Mesenchymal stem cell (in vitro differentiated cells and primary cell): ENCODE measurements at regions not wholly inside any gene's neighbourhood (a gene's known extent, or its start where the extent isn't known, plus 50 kb on each side); places are given as distances from the start of the nearest gene placed in this dataset.

Experiments used
- DNase-seq: peaks from one replicate; pipeline ENCODE4 v3.0.0-alpha.2; 2013
- H2AFZ ChIP-seq: one replicate; pipeline ENCODE4 v1.6.1; 2013; ENCODE audit warnings: low read depth, mild to moderate bottlenecking, control low read depth, inconsistent platforms, low read length, moderate library complexity
- H2AK5ac ChIP-seq: 2 replicates; pipeline ENCODE4 v1.6.1; 2013; ENCODE audit warnings: low read length, moderate library complexity, mild to moderate bottlenecking, inconsistent platforms; ENCODE audit not compliant: severe bottlenecking
- H2BK120ac ChIP-seq: one replicate; pipeline ENCODE4 v1.6.1; 2013; ENCODE audit warnings: low read depth, mild to moderate bottlenecking, inconsistent platforms, low read length, moderate library complexity
- H2BK12ac ChIP-seq, 2 experiments: one replicate each; pipeline ENCODE4 v1.6.1; 2013; ENCODE audit warnings: inconsistent platforms in 2 of 2, low read length in 2 of 2, mild to moderate bottlenecking in 2 of 2, moderate library complexity in 2 of 2, control low read depth in 1 of 2
- H2BK15ac ChIP-seq: one replicate; pipeline ENCODE4 v1.6.1; 2013; ENCODE audit warnings: mild to moderate bottlenecking, low read depth, inconsistent platforms; ENCODE audit not compliant: poor library complexity, severe bottlenecking
- H2BK5ac ChIP-seq: 2 replicates; pipeline ENCODE4 v1.6.1; 2013; ENCODE audit warnings: low read depth, mild to moderate bottlenecking, low read length, control low read depth, inconsistent platforms; ENCODE audit not compliant: poor library complexity, severe bottlenecking
- H3K14ac ChIP-seq, 2 experiments: one replicate each; pipeline ENCODE4 v1.6.1; 2013; ENCODE audit warnings: inconsistent platforms in 2 of 2, low read length in 2 of 2, control low read depth in 1 of 2, mild to moderate bottlenecking in 1 of 2, moderate library complexity in 1 of 2
- H3K18ac ChIP-seq, 2 experiments: one replicate each; pipeline ENCODE4 v1.6.1; 2013; ENCODE audit warnings: inconsistent platforms in 2 of 2, low read length in 2 of 2, control low read depth in 1 of 2, low read depth in 1 of 2, mild to moderate bottlenecking in 1 of 2
- H3K23ac ChIP-seq, 2 experiments: one replicate each; pipeline ENCODE4 v1.6.1; 2013; ENCODE audit warnings: inconsistent platforms in 2 of 2, low read length in 2 of 2, mild to moderate bottlenecking in 2 of 2, moderate library complexity in 2 of 2, control low read depth in 1 of 2
- H3K27ac ChIP-seq: 2 replicates; pipeline ENCODE4 v1.5.1; 2013; ENCODE audit warnings: mild to moderate bottlenecking, moderate library complexity, low read length, control low read depth, inconsistent platforms; ENCODE audit not compliant: poor library complexity, severe bottlenecking
- H3K27me3 ChIP-seq, 2 experiments: 2 replicates each; pipeline versions ENCODE4 v1.6.1 to v1.7.0; 2013; ENCODE audit warnings: low read length in 2 of 2, mild to moderate bottlenecking in 2 of 2, moderate library complexity in 2 of 2, control low read depth in 1 of 2, inconsistent platforms in 1 of 2; ENCODE audit not compliant: control insufficient read depth in 1 of 2, insufficient read depth in 1 of 2
- H3K36me3 ChIP-seq, 2 experiments: 2 replicates each; pipeline versions ENCODE4 v1.6.1 to v1.7.0; 2013; ENCODE audit warnings: low read length in 2 of 2, control low read depth in 1 of 2, inconsistent platforms in 1 of 2, low read depth in 1 of 2, mild to moderate bottlenecking in 1 of 2; ENCODE audit not compliant: insufficient read depth in 2 of 2, control insufficient read depth in 1 of 2
- H3K4ac ChIP-seq, 2 experiments: one replicate each; pipeline ENCODE4 v1.6.1; 2013; ENCODE audit warnings: inconsistent platforms in 2 of 2, low read length in 2 of 2, mild to moderate bottlenecking in 2 of 2, moderate library complexity in 2 of 2, control low read depth in 1 of 2, low read depth in 1 of 2
- H3K4me1 ChIP-seq: 2 replicates; pipeline ENCODE4 v1.6.1; 2013; ENCODE audit warnings: low read depth, low read length, control low read depth; ENCODE audit not compliant: control insufficient read depth, insufficient read depth
- H3K4me2 ChIP-seq: 2 replicates; pipeline ENCODE4 v1.6.1; 2013; ENCODE audit warnings: low read length, mild to moderate bottlenecking, inconsistent platforms; ENCODE audit not compliant: poor library complexity, severe bottlenecking
- H3K4me3 ChIP-seq, 2 experiments: 2 replicates each; pipeline versions ENCODE4 v1.5.1 to v1.7.0; 2013; ENCODE audit warnings: low read length in 2 of 2, mild to moderate bottlenecking in 2 of 2, control low read depth in 1 of 2, low read depth in 1 of 2; ENCODE audit not compliant: insufficient read depth in 1 of 2
- H3K79me1 ChIP-seq: replicated peaks from 2 replicates; pipeline ENCODE4 v1.6.1; 2013; ENCODE audit warnings: mild to moderate bottlenecking, control low read depth, low read length, inconsistent platforms; ENCODE audit not compliant: poor library complexity, severe bottlenecking
- H3K9ac ChIP-seq: 2 replicates; pipeline ENCODE4 v1.7.0; 2013; ENCODE audit warnings: mild to moderate bottlenecking, low read length, moderate library complexity
- H3K9me3 ChIP-seq: 2 replicates; pipeline ENCODE4 v1.7.0; 2013; ENCODE audit warnings: mild to moderate bottlenecking, low read length; ENCODE audit not compliant: control insufficient read depth
- H4K8ac ChIP-seq: one replicate; pipeline ENCODE4 v1.6.1; 2013; ENCODE audit warnings: inconsistent platforms, mild to moderate bottlenecking, low read length, moderate library complexity
- H4K91ac ChIP-seq: one replicate; pipeline ENCODE4 v1.6.1; 2013; ENCODE audit warnings: mild to moderate bottlenecking, low read length, inconsistent platforms
- WGBS: methylation state at CpG from one replicate; pipeline ENCODE4 v1.1.7; 2013; ENCODE audit warnings: mixed read lengths; 5-methylcytosine and 5-hydroxymethylcytosine counted together

DNA sequence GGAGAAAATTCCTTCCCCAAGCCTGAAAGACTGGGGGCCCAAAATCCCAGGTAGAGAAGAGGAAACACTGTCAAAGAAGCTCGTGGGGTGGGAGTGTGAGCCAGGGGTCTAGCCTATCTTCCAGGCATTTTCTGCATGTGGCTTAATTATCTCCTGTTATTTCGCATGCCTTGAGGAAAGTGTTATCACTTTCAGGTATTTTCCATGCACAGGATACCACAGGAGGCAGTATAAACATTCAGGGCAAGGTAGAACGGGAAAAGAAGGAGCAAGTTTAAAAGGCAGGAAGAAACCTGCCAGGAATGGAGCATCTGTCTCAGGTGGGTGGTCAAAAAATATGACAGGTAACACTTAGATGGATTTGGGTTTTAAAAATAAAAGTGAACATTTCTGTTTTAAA is 575.3 kb upstream of the ZNF385D start:
- H2BK15ac ChIP-seq, result no peak overlapping the region
- H3K4ac ChIP-seq, result no peak overlapping the region
- no peak overlapping the region for H2BK120ac ChIP-seq
- H3K27me3 ChIP-seq, result no peaks in the 10 kb centered on the region
- H3K14ac ChIP-seq, result no peak overlapping the region
- no peak overlapping the region for H3K9ac ChIP-seq
- no peaks in the 10 kb centered on the region for H3K36me3 ChIP-seq
- WGBS, result 71% methylated on average over 3 of the region's 3 CpGs
- H2BK5ac ChIP-seq, result no peak overlapping the region
- H3K4me2 ChIP-seq, result no peak overlapping the region
- no peak overlapping the region for H3K4me3 ChIP-seq
- no peak overlapping the region for H2AK5ac ChIP-seq
- H2AFZ ChIP-seq, result no peak overlapping the region
- H3K18ac ChIP-seq, result no peak overlapping the region
- H4K91ac ChIP-seq, result no peak overlapping the region
- H3K23ac ChIP-seq, result no peak overlapping the region
- no peak for DNase-seq
- no peaks in the 10 kb centered on the region for H3K4me1 ChIP-seq
- H2BK12ac ChIP-seq, result no peak overlapping the region
- no peaks in the 10 kb centered on the region for H3K9me3 ChIP-seq
- H3K79me1 ChIP-seq, result no peaks in the 10 kb centered on the region
- no peak overlapping the region for H3K27ac ChIP-seq
- H4K8ac ChIP-seq, result no peak overlapping the region

DNA sequence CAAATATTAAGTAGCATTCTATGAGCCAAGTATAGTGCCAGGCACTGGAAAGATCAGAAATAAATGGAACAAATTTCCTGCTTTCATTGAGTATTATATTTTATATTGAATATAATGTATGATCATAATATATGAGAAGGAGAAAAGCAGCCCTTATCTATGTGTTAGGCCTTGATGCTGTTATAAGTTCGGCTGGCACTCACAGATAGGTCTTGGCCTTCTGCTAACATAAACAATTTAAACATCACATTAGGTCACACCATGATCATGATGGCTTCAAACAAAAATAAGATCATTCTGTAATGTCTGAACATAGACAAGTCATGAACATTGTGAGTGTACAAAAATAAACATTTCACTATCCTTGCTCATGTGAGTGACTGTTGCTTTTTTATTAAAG is 584.0 kb upstream of the ZNF385D start:
- Histone ChIP-seq H3K18ac (no peak overlapping the region), H3K4me1 (no peaks in the 10 kb centered on the region), H3K79me1 (no peaks in the 10 kb centered on the region), H3K4ac (no peak overlapping the region), H2BK5ac (no peak overlapping the region), H3K9me3 (no peaks in the 10 kb centered on the region), H3K4me2 (no peak overlapping the region), H3K36me3 (no peaks in the 10 kb centered on the region), H3K4me3 (no peak overlapping the region), H2BK12ac (no peak overlapping the region), H4K91ac (no peak overlapping the region), H3K9ac (no peak overlapping the region), H3K23ac (no peak overlapping the region), H2AFZ (no peak overlapping the region), H2BK120ac (no peak overlapping the region), H2BK15ac (no peak overlapping the region), H3K14ac (no peak overlapping the region), H3K27ac (no peak overlapping the region), H2AK5ac (no peak overlapping the region), H4K8ac (no peak overlapping the region), H3K27me3 (no peaks in the 10 kb centered on the region)
- WGBS, result 63% methylated on average over 1 of the region's 1 CpG
- no peak for DNase-seq

GRCh38 chr3:22349215-22349851 is 598.3 kb upstream of the ZNF385D start:
- Histone ChIP-seq H3K4me1 (no peaks in the 10 kb centered on the region), H3K18ac (no peak overlapping the region), H3K27ac (no peak overlapping the region), H3K4me3 (no peak overlapping the region), H3K9ac (no peak overlapping the region), H3K9me3 (no peaks in the 10 kb centered on the region), H3K27me3 (no peaks in the 10 kb centered on the region), H3K23ac (no peak overlapping the region), H3K79me1 (no peaks in the 10 kb centered on the region), H2AFZ (no peak overlapping the region), H2AK5ac (no peak overlapping the region), H2BK15ac (no peak overlapping the region), H4K8ac (no peak overlapping the region), H2BK120ac (no peak overlapping the region), H3K4ac (no peak overlapping the region), H2BK5ac (no peak overlapping the region), H3K4me2 (no peak overlapping the region), H4K91ac (no peak overlapping the region), H3K14ac (no peak overlapping the region), H3K36me3 (no peaks in the 10 kb centered on the region), H2BK12ac (no peak overlapping the region)
- DNase-seq, result no peak
- WGBS, result 100% methylated on average over 2 of the region's 3 CpGs

- Histone ChIP-seq H4K8ac (no peak overlapping the region), H3K27ac (no peak overlapping the region), H3K36me3 (no peaks in the 10 kb centered on the region), H3K27me3 (no peaks in the 10 kb centered on the region), H2AK5ac (no peak overlapping the region), H2BK12ac (no peak overlapping the region), H2BK120ac (no peak overlapping the region), H3K23ac (no peak overlapping the region), H2BK15ac (no peak overlapping the region), H3K4me2 (no peak overlapping the region), H3K9me3 (no peaks in the 10 kb centered on the region), H3K14ac (no peak overlapping the region), H3K4ac (no peak overlapping the region), H3K4me1 (no peaks in the 10 kb centered on the region), H2AFZ (no peak overlapping the region), H3K9ac (no peak overlapping the region), H3K79me1 (no peaks in the 10 kb centered on the region), H3K18ac (no peak overlapping the region), H3K4me3 (no peak overlapping the region), H4K91ac (no peak overlapping the region), H2BK5ac (no peak overlapping the region)
- no peak for DNase-seq
- WGBS, result 100% methylated on average over 1 of the region's 3 CpGs
These were observed 600.8 kb upstream of the ZNF385D start for GRCh38 chr3:22351806-22352205.
